ENCODE measurements at regions not wholly inside any gene's neighbourhood (a gene's known extent, or its start where the extent isn't known, plus 50 kb on each side); places are given as distances from the start of the nearest gene placed in this dataset.

GRCh38 chr1:25131794-25132193 is 100.5 kb downstream of the SYF2 start:
- H3K4me3 Mint-ChIP-seq (ENCODE audit: unreplicated experiment) = no peak overlapping the region
- no peak overlapping the region for H3K27ac Mint-ChIP-seq (ENCODE audit: unreplicated experiment)
- no peaks in the 10 kb centered on the region for H3K9me3 Mint-ChIP-seq (ENCODE audit: unreplicated experiment)
- no peaks in the 10 kb centered on the region for H3K36me3 Mint-ChIP-seq (ENCODE audit: unreplicated experiment)
- H3K4me1 Mint-ChIP-seq (ENCODE audit: unreplicated experiment) = peaks cover 8% of the 10 kb centered on the region
- no peak for DNase-seq (ENCODE audit: extremely low spot score, unreplicated experiment)
- peaks cover 13% of the 10 kb centered on the region for H3K27me3 Mint-ChIP-seq (ENCODE audit: unreplicated experiment)
- TF ChIP-seq, protein P1, sequence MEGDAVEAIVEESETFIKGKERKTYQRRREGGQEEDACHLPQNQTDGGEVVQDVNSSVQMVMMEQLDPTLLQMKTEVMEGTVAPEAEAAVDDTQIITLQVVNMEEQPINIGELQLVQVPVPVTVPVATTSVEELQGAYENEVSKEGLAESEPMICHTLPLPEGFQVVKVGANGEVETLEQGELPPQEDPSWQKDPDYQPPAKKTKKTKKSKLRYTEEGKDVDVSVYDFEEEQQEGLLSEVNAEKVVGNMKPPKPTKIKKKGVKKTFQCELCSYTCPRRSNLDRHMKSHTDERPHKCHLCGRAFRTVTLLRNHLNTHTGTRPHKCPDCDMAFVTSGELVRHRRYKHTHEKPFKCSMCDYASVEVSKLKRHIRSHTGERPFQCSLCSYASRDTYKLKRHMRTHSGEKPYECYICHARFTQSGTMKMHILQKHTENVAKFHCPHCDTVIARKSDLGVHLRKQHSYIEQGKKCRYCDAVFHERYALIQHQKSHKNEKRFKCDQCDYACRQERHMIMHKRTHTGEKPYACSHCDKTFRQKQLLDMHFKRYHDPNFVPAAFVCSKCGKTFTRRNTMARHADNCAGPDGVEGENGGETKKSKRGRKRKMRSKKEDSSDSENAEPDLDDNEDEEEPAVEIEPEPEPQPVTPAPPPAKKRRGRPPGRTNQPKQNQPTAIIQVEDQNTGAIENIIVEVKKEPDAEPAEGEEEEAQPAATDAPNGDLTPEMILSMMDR (IDR thresholded peaks at IDR 0.05) = no peak

DNA sequence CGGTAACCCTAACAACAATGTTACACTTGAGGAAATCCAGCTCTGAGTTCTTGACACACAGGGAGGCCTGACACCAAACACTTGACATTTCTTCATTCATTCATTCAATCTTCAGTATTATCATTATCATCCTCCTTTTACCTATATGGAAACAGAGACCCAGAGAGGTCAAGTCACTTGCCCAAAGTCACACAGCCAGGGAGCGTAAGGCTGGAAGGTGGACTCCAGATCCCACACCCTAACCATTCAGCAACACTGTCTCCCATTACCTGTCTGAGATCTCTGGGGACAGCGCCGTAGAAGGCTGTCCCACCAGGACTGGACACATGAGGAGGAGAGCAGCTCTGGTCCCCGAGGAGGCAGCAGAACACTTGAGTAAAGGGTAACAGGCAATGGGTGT is 101.4 kb downstream of the SYF2 start:
- H3K36me3 Mint-ChIP-seq (ENCODE audit: unreplicated experiment) = no peaks in the 10 kb centered on the region
- no peaks in the 10 kb centered on the region for H3K9me3 Mint-ChIP-seq (ENCODE audit: unreplicated experiment)
- H3K4me1 Mint-ChIP-seq (ENCODE audit: unreplicated experiment) = peaks cover 8% of the 10 kb centered on the region
- no peak for DNase-seq (ENCODE audit: extremely low spot score, unreplicated experiment)
- H3K27ac Mint-ChIP-seq (ENCODE audit: unreplicated experiment) = no peak overlapping the region
- H3K4me3 Mint-ChIP-seq (ENCODE audit: unreplicated experiment) = no peak overlapping the region
- TF ChIP-seq, protein P1 (IDR thresholded peaks at IDR 0.05) = no peak
- peaks cover 10% of the 10 kb centered on the region for H3K27me3 Mint-ChIP-seq (ENCODE audit: unreplicated experiment)

DNA sequence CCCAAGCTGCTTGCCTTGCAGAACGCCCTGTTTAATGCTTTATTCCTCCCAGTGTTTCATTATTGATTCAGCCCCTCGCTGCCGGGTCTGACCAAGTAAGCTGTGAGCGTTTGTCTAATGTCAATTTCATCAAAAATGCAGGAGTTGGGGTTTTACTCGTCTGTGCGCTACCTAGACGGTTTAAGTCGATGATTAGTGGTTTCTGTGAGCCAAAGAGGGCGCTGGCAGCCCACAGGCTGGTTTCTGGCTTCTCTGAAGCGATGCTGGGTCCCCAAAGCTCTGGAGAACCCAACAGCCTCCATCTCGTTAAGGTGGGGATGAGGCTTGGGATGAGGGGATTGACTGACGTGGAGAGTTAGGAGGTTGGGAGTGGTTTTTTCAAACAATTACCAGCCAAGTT is 102.9 kb downstream of the SYF2 start:
- no peak overlapping the region for H3K27ac Mint-ChIP-seq (ENCODE audit: unreplicated experiment)
- DNase-seq (ENCODE audit: extremely low spot score, unreplicated experiment) = no peak
- TF ChIP-seq, protein P1 (IDR thresholded peaks at IDR 0.05) = no peak
- no peak overlapping the region for H3K4me3 Mint-ChIP-seq (ENCODE audit: unreplicated experiment)
- no peaks in the 10 kb centered on the region for H3K36me3 Mint-ChIP-seq (ENCODE audit: unreplicated experiment)
- H3K27me3 Mint-ChIP-seq (ENCODE audit: unreplicated experiment) = peaks cover 7% of the 10 kb centered on the region
- H3K9me3 Mint-ChIP-seq (ENCODE audit: unreplicated experiment) = no peaks in the 10 kb centered on the region
- H3K4me1 Mint-ChIP-seq (ENCODE audit: unreplicated experiment) = peaks cover 8% of the 10 kb centered on the region

GRCh38 chr1:25128121-25128621 is 104.1 kb downstream of the SYF2 start:
- no peak for DNase-seq (ENCODE audit: extremely low spot score, unreplicated experiment)
- Mint-ChIP-seq H3K27me3 (ENCODE audit: unreplicated experiment) (peaks cover 5% of the 10 kb centered on the region), H3K36me3 (ENCODE audit: unreplicated experiment) (no peaks in the 10 kb centered on the region), H3K4me1 (ENCODE audit: unreplicated experiment) (peaks cover 8% of the 10 kb centered on the region), H3K9me3 (ENCODE audit: unreplicated experiment) (no peaks in the 10 kb centered on the region), H3K4me3 (ENCODE audit: unreplicated experiment) (no peak overlapping the region), H3K27ac (ENCODE audit: unreplicated experiment) (peak overlapping the region; percentile 36)
- TF ChIP-seq, protein P1 (IDR thresholded peaks at IDR 0.05) = no peak

DNA sequence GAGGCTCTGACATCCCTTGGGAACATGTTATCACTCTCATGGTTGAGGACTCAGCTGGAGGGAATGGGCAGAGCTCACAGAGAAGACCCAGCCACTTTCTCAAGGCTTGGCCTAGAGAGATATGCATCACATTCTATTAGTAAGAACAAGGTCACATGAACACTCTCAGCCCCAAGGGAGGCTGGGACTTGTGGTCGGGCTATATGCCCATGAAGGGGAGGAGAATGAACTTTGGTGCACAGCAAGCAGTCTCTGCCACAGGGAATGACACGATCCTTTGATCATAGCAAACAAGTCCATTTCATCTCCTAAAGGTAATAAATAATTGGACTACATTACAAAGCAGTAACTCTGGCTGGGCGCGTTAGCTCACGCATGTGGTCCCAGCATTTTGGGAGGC is 105.7 kb downstream of the SYF2 start:
- H3K27me3 Mint-ChIP-seq (ENCODE audit: unreplicated experiment) = no peaks in the 10 kb centered on the region
- no peak overlapping the region for H3K27ac Mint-ChIP-seq (ENCODE audit: unreplicated experiment)
- no peaks in the 10 kb centered on the region for H3K9me3 Mint-ChIP-seq (ENCODE audit: unreplicated experiment)
- peaks cover 8% of the 10 kb centered on the region for H3K4me1 Mint-ChIP-seq (ENCODE audit: unreplicated experiment)
- DNase-seq (ENCODE audit: extremely low spot score, unreplicated experiment) = no peak
- H3K36me3 Mint-ChIP-seq (ENCODE audit: unreplicated experiment) = no peaks in the 10 kb centered on the region
- H3K4me3 Mint-ChIP-seq (ENCODE audit: unreplicated experiment) = no peak overlapping the region
- TF ChIP-seq, protein P1 (IDR thresholded peaks at IDR 0.05) = no peak

All from osteocyte (in vitro differentiated cells).